Hepatocyte (in vitro differentiated cells): ENCODE measurements at regions not wholly inside any gene's neighbourhood (a gene's known extent, or its start where the extent isn't known, plus 50 kb on each side); places are given as distances from the start of the nearest gene placed in this dataset.

Experiments used
- DNase-seq: peaks from one replicate; pipeline ENCODE4 v3.0.0-alpha.2; 2016; ENCODE audit warnings: low spot score
- H2AFZ ChIP-seq: fragments of 200-600 bp; sonication (generic); 2 replicates; pipeline ENCODE4 v1.6.0; 2016; ENCODE audit warnings: antibody characterized with exemption, mild to moderate bottlenecking
- H3K27ac ChIP-seq: fragments of 200-600 bp; sonication (generic); 2 replicates; pipeline ENCODE4 v1.5.1; 2016; ENCODE audit warnings: mild to moderate bottlenecking
- H3K27me3 ChIP-seq: fragments of 200-600 bp; sonication (generic); 2 replicates; pipeline ENCODE4 v1.6.1; 2016
- H3K36me3 ChIP-seq: fragments of 200-600 bp; sonication (generic); replicated peaks from 2 replicates; pipeline ENCODE4 v1.5.1; 2016; ENCODE audit warnings: low read depth; ENCODE audit not compliant: insufficient read depth
- H3K4me1 ChIP-seq: fragments of 200-600 bp; sonication (generic); 2 replicates; pipeline ENCODE4 v1.5.1; 2016; ENCODE audit warnings: mild to moderate bottlenecking, moderate library complexity; ENCODE audit not compliant: insufficient read depth
- H3K4me2 ChIP-seq: fragments of 200-600 bp; sonication (generic); 2 replicates; pipeline ENCODE4 v1.6.0; 2016
- H3K4me3 ChIP-seq: fragments of 200-600 bp; sonication (generic); 2 replicates; pipeline ENCODE4 v1.5.1; 2016; ENCODE audit warnings: mild to moderate bottlenecking
- H3K79me2 ChIP-seq: fragments of 200-600 bp; sonication (generic); 2 replicates; pipeline ENCODE4 v1.6.0; 2017; ENCODE audit warnings: mild to moderate bottlenecking
- H3K9me2 ChIP-seq: fragments of 200-600 bp; sonication (generic); replicated peaks from 2 replicates; pipeline ENCODE4 v1.6.0; 2017; ENCODE audit warnings: mild to moderate bottlenecking; ENCODE audit not compliant: insufficient read depth
- H3K9me3 ChIP-seq: fragments of 200-600 bp; sonication (generic); 2 replicates; pipeline ENCODE4 v1.5.1; 2016; ENCODE audit warnings: low read depth, mild to moderate bottlenecking
- H4K20me1 ChIP-seq: fragments of 200-600 bp; sonication (generic); 2 replicates; pipeline ENCODE4 v1.6.0; 2016; ENCODE audit warnings: mild to moderate bottlenecking; ENCODE audit not compliant: insufficient read depth, poor library complexity, severe bottlenecking
- CTCF ChIP-seq: fragments of 200-600 bp; sonication (generic); IDR thresholded peaks from 2 replicates; pipeline ENCODE4 v1.5.1; 2016; ENCODE audit warnings: antibody characterized with exemption, mild to moderate bottlenecking; ENCODE audit not compliant: poor library complexity
- EZH2 ChIP-seq: fragments of 200-600 bp; sonication (generic); IDR thresholded peaks from 2 replicates; pipeline ENCODE4 v1.6.1; 2016; ENCODE audit warnings: antibody characterized with exemption, mild to moderate bottlenecking, borderline replicate concordance
- EZH2phosphoT487 ChIP-seq: fragments of 200-600 bp; sonication (generic); IDR thresholded peaks from one replicate; pipeline ENCODE4 v1.6.1; 2018; ENCODE audit warnings: antibody characterized with exemption, mild to moderate bottlenecking, low read depth, moderate library complexity; ENCODE audit not compliant: unreplicated experiment, severe bottlenecking
- WGBS: methylation state at CpG from one replicate; pipeline ENCODE4 v1.1.6; 2016; ENCODE audit warnings: low lambda C conversion rate; ENCODE audit errors: missing lambda C conversion rate; 5-methylcytosine and 5-hydroxymethylcytosine counted together

DNA sequence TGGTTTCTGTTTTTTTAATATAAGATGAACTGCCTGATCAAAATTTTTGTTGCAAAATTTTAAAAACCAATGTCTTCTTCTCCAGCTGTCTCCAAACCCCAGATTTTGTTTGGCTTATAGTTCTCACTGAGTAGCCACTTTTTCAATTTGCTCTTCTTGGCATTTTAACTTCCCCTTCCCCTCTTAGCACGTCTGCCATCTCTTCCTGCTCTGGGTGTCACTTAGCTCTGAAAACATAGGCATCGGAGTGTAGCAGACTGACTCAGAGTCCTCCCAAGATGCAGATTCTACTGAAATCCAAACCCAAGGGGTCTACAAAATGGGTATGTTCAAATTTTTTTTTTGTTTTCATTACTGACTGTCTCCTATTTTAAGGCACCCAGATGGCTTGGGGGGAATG is 270.3 kb upstream of the KIRREL3 start:
- no peaks in the 10 kb centered on the region for H3K4me1 ChIP-seq
- no peaks in the 10 kb centered on the region for H3K27me3 ChIP-seq
- no peak for DNase-seq
- no peaks in the 10 kb centered on the region for H3K9me3 ChIP-seq
- no peaks in the 10 kb centered on the region for H3K9me2 ChIP-seq
- no peak overlapping the region for H3K4me3 ChIP-seq
- H3K36me3 ChIP-seq = no peaks in the 10 kb centered on the region
- TF ChIP-seq EZH2 (no peak), CTCF (no peak), EZH2phosphoT487 (no peak)
- no peaks in the 10 kb centered on the region for H3K79me2 ChIP-seq
- no peak overlapping the region for H2AFZ ChIP-seq
- WGBS = 83% methylated on average over 2 of the region's 2 CpGs
- no peak overlapping the region for H3K27ac ChIP-seq
- H3K4me2 ChIP-seq = no peak overlapping the region
- H4K20me1 ChIP-seq = no peaks in the 10 kb centered on the region

- Histone ChIP-seq H2AFZ (no peak overlapping the region), H3K27ac (no peak overlapping the region), H3K4me1 (no peaks in the 10 kb centered on the region), H3K27me3 (no peaks in the 10 kb centered on the region), H3K79me2 (no peaks in the 10 kb centered on the region), H3K36me3 (no peaks in the 10 kb centered on the region), H4K20me1 (no peaks in the 10 kb centered on the region), H3K9me2 (no peaks in the 10 kb centered on the region), H3K4me2 (no peak overlapping the region), H3K4me3 (no peak overlapping the region), H3K9me3 (no peaks in the 10 kb centered on the region)
- 95% methylated on average over 1 of the region's 1 CpG for WGBS
- no peak for DNase-seq
- TF ChIP-seq EZH2 = no peak
- TF ChIP-seq CTCF = no peak
- TF ChIP-seq EZH2phosphoT487 = no peak
Measured at GRCh38 chr11:127269911-127270310, 269.3 kb upstream of the KIRREL3 start.

DNA sequence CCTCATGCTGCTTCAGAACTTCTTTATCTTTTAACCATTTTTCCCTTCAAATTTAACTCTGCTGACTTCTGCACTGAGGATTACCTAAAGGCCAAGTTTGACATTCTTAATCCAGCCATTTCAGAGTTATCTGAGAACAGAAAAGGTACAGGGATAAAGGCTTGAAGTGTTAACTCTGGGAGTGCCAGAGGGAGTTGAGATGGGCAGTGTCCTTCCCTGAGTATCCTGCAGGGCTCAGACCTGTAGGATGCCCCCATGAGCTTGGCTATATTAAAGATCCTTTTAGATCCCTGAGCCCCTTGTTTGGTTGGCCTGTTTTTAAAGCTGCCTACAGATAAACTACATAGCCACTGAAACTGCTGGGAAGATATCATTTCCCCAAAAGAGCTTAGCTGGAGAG is 268.4 kb upstream of the KIRREL3 start:
- H3K9me3 ChIP-seq = no peaks in the 10 kb centered on the region
- no peak for DNase-seq
- no peak overlapping the region for H3K27ac ChIP-seq
- H3K79me2 ChIP-seq = no peaks in the 10 kb centered on the region
- TF ChIP-seq CTCF (no peak), EZH2 (no peak), EZH2phosphoT487 (no peak)
- no peak overlapping the region for H3K4me3 ChIP-seq
- H4K20me1 ChIP-seq = no peaks in the 10 kb centered on the region
- no peaks in the 10 kb centered on the region for H3K36me3 ChIP-seq
- no peak overlapping the region for H3K4me2 ChIP-seq
- H3K27me3 ChIP-seq = no peaks in the 10 kb centered on the region
- H3K9me2 ChIP-seq = no peaks in the 10 kb centered on the region
- H3K4me1 ChIP-seq = no peaks in the 10 kb centered on the region
- H2AFZ ChIP-seq = no peak overlapping the region

DNA sequence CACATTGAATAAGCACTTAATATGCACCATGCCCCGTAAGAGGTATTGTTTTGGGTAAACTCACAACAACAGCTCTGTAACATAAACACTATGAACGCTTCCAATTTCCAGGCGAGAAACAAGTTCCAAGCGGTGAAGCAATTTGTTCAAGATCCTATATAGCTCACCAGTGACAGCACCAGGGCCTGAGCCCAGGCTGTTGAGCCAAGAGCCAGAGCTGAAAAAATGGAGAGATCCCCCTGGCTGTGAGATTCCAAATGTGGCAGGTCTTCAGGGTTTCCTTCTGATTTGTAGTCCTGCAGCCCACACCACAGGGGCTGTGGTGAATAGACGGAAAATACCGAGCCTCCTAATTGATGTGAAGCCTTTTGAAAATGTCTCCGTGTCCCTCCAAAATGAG is 268.0 kb upstream of the KIRREL3 start:
- H3K36me3 ChIP-seq = no peaks in the 10 kb centered on the region
- H3K9me2 ChIP-seq = no peaks in the 10 kb centered on the region
- TF ChIP-seq CTCF = no peak
- TF ChIP-seq EZH2 = no peak
- WGBS = 58% methylated on average over 7 of the region's 7 CpGs
- no peaks in the 10 kb centered on the region for H3K79me2 ChIP-seq
- no peaks in the 10 kb centered on the region for H3K4me1 ChIP-seq
- H3K4me2 ChIP-seq = no peak overlapping the region
- no peaks in the 10 kb centered on the region for H3K27me3 ChIP-seq
- no peaks in the 10 kb centered on the region for H4K20me1 ChIP-seq
- H3K27ac ChIP-seq = no peak overlapping the region
- DNase-seq = no peak
- H2AFZ ChIP-seq = no peak overlapping the region
- no peak overlapping the region for H3K4me3 ChIP-seq
- H3K9me3 ChIP-seq = no peaks in the 10 kb centered on the region
